MM.1S (cell line): ENCODE measurements at regions not wholly inside any gene's neighbourhood (a gene's known extent, or its start where the extent isn't known, plus 50 kb on each side); places are given as distances from the start of the nearest gene placed in this dataset.

Experiments used
- DNase-seq: peaks from one replicate; pipeline ENCODE4 v3.0.0-alpha.2; 2015
- H2AFZ ChIP-seq: fragments of 300-600 bp; sonication (generic); 2 replicates; pipeline ENCODE4 v1.6.0; 2016; ENCODE audit warnings: antibody characterized with exemption, low read length
- H3F3A ChIP-seq: fragments of 300-600 bp; sonication (generic); 2 replicates; pipeline ENCODE4 v1.6.1; 2016; ENCODE audit warnings: mild to moderate bottlenecking, antibody characterized with exemption, low read length, moderate library complexity, mixed read lengths; ENCODE audit not compliant: insufficient read depth
- H3K27ac ChIP-seq: fragments of 300-600 bp; sonication (generic); 2 replicates; pipeline ENCODE4 v1.5.1; 2016; ENCODE audit warnings: mild to moderate bottlenecking, low read length
- H3K27me3 ChIP-seq: fragments of 300-600 bp; sonication (generic); replicated peaks from 2 replicates; pipeline ENCODE4 v1.6.0; 2016; ENCODE audit warnings: low read length; ENCODE audit not compliant: insufficient read depth
- H3K36me3 ChIP-seq: fragments of 300-600 bp; sonication (generic); replicated peaks from 2 replicates; pipeline ENCODE4 v1.6.1; 2016; ENCODE audit warnings: mild to moderate bottlenecking, low read length, mixed read lengths; ENCODE audit not compliant: insufficient read depth
- H3K4me1 ChIP-seq: fragments of 300-600 bp; sonication (generic); 2 replicates; pipeline ENCODE4 v1.6.1; 2016; ENCODE audit warnings: low read length, mixed read lengths
- H3K4me2 ChIP-seq: fragments of 300-600 bp; sonication (generic); 2 replicates; pipeline ENCODE4 v1.6.0; 2016; ENCODE audit warnings: low read depth, low read length
- H3K4me3 ChIP-seq: fragments of 300-600 bp; sonication (generic); 2 replicates; pipeline ENCODE4 v1.5.1; 2016; ENCODE audit warnings: low read length, mixed read lengths
- H3K79me2 ChIP-seq: fragments of 300-600 bp; sonication (generic); 2 replicates; pipeline ENCODE4 v1.6.1; 2016; ENCODE audit warnings: mixed run types, low read length, mixed read lengths
- H3K9ac ChIP-seq: fragments of 300-600 bp; sonication (generic); 2 replicates; pipeline ENCODE4 v1.6.1; 2016; ENCODE audit warnings: low read length, mixed read lengths
- H3K9me2 ChIP-seq: fragments of 300-600 bp; sonication (generic); replicated peaks from 2 replicates; pipeline ENCODE4 v1.6.1; 2016; ENCODE audit warnings: mild to moderate bottlenecking, low read length, mixed read lengths; ENCODE audit not compliant: insufficient read depth
- H3K9me3 ChIP-seq: fragments of 300-600 bp; sonication (generic); replicated peaks from 2 replicates; pipeline ENCODE4 v1.6.1; 2016; ENCODE audit warnings: mild to moderate bottlenecking, low read length, mixed read lengths; ENCODE audit not compliant: insufficient read depth
- H4K20me1 ChIP-seq: fragments of 300-600 bp; sonication (generic); 2 replicates; pipeline ENCODE4 v1.6.1; 2016; ENCODE audit warnings: mild to moderate bottlenecking, low read length, moderate library complexity, mixed read lengths; ENCODE audit not compliant: insufficient read depth
- EZH2 ChIP-seq: fragments of 300-600 bp; sonication (generic); optimal IDR thresholded peaks from 2 replicates; pipeline ENCODE3; 2017; ENCODE audit warnings: low read depth, mild to moderate bottlenecking, antibody characterized with exemption, low read length, mixed read lengths
- EZH2phosphoT487 ChIP-seq: fragments of 300-600 bp; sonication (generic); IDR thresholded peaks from 2 replicates; pipeline ENCODE4 v1.6.1; 2018; ENCODE audit warnings: antibody characterized with exemption, low read length
- TF ChIP-seq, protein P1 (sequence below): fragments of 300-600 bp; sonication (generic); IDR thresholded peaks from 2 replicates; pipeline ENCODE4 v1.5.1; 2016; ENCODE audit warnings: antibody characterized with exemption, low read length, mixed read lengths

DNA sequence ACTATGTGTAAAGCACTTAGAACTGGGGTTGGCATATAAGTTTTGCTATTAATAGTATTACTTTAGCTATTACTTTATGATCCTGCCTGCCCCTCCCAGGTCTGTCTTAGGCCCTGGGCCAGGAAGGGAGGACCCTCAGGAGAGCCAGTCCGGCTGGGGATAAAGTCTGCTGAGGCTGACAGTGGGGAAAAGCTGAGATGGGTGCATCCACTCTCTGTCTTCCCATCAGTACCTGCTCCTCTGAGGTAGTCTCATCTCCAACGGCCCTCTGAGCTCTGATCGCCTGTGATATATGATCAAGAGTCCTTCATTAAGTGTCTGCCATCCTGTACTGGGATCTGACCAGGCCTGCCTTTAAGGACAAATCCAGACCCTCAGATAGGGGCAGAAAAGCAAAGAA, 156.5 kb upstream of the PJA1 start:
- H3K27ac ChIP-seq: no peak overlapping the region
- H2AFZ ChIP-seq: no peak overlapping the region
- DNase-seq: no peak
- TF ChIP-seq EZH2phosphoT487 (no peak), EZH2 (no peak)
- TF ChIP-seq, protein P1, sequence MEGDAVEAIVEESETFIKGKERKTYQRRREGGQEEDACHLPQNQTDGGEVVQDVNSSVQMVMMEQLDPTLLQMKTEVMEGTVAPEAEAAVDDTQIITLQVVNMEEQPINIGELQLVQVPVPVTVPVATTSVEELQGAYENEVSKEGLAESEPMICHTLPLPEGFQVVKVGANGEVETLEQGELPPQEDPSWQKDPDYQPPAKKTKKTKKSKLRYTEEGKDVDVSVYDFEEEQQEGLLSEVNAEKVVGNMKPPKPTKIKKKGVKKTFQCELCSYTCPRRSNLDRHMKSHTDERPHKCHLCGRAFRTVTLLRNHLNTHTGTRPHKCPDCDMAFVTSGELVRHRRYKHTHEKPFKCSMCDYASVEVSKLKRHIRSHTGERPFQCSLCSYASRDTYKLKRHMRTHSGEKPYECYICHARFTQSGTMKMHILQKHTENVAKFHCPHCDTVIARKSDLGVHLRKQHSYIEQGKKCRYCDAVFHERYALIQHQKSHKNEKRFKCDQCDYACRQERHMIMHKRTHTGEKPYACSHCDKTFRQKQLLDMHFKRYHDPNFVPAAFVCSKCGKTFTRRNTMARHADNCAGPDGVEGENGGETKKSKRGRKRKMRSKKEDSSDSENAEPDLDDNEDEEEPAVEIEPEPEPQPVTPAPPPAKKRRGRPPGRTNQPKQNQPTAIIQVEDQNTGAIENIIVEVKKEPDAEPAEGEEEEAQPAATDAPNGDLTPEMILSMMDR: no peak
- no peaks in the 10 kb centered on the region for H3K4me1 ChIP-seq
- H3K36me3 ChIP-seq: no peaks in the 10 kb centered on the region
- H3K4me2 ChIP-seq: no peak overlapping the region
- no peaks in the 10 kb centered on the region for H3K9me3 ChIP-seq
- H3K4me3 ChIP-seq: no peak overlapping the region
- no peaks in the 10 kb centered on the region for H3F3A ChIP-seq
- no peaks in the 10 kb centered on the region for H3K9me2 ChIP-seq
- H3K27me3 ChIP-seq: no peaks in the 10 kb centered on the region
- no peak overlapping the region for H3K9ac ChIP-seq
- H3K79me2 ChIP-seq: no peaks in the 10 kb centered on the region
- no peaks in the 10 kb centered on the region for H4K20me1 ChIP-seq

DNA sequence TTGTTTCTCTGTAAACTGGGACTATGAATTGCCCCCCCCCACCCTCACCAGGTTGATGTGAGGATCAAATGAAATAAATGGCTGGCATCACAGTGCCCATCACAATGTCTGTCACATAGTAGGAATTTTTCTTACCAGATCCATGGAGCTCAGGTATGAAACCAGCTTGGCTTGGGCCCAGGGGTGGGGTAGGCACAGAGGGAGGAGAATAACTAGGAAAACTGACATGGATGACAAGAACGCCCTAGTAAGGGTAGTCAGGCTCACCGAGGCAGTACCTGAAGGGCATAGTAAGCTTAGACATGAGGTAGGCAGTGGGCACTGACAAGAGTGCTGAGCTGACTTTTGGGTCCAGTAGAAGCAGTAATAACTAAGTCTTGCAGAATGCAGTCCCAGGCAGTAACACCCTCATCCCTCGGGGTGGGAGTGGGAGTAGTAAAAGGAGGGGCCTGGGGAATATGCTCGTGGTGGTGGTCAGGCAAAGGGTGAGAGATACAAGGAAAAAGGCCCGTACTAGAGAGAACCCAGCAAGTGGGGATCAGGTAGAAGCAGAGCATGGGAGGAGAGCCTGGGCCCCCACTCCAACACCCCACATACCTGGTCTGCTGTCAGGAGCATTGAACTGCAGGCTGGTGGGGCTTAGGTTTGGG, 155.9 kb upstream of the PJA1 start:
- TF ChIP-seq EZH2phosphoT487: no peak
- no peak for TF ChIP-seq EZH2
- Histone ChIP-seq H3F3A (no peaks in the 10 kb centered on the region), H3K4me2 (no peak overlapping the region), H3K36me3 (no peaks in the 10 kb centered on the region), H3K9me2 (no peaks in the 10 kb centered on the region), H3K27me3 (no peaks in the 10 kb centered on the region), H3K4me1 (no peaks in the 10 kb centered on the region), H4K20me1 (no peaks in the 10 kb centered on the region), H3K9ac (no peak overlapping the region), H3K27ac (no peak overlapping the region), H3K9me3 (no peaks in the 10 kb centered on the region), H2AFZ (no peak overlapping the region), H3K79me2 (no peaks in the 10 kb centered on the region), H3K4me3 (no peak overlapping the region)
- DNase-seq: no peak

DNA sequence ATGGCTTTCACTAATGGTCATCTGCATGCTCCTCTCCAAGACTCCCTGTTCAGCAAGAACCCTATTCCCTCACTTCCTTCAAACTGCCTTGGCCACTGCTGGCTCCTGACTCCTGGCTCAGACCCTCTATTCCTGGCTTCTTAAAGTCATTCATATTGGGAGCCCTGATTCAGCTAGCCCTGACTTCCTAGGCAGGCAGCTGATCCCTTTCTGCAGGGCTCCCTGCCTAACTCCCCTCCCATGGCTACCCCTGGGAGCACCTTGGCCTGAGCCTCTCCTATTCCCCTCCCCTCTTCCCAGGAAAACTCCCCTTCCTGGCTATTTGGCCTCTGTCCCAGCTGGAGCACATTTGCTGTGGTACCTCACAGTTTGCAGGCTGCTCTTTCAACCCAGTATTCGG, 154.9 kb upstream of the PJA1 start:
- Histone ChIP-seq H4K20me1 (no peaks in the 10 kb centered on the region), H3K27me3 (no peaks in the 10 kb centered on the region), H3K79me2 (no peaks in the 10 kb centered on the region), H2AFZ (no peak overlapping the region), H3F3A (no peaks in the 10 kb centered on the region), H3K9me2 (no peaks in the 10 kb centered on the region), H3K4me3 (no peak overlapping the region), H3K4me1 (no peaks in the 10 kb centered on the region), H3K9me3 (no peaks in the 10 kb centered on the region), H3K36me3 (no peaks in the 10 kb centered on the region), H3K9ac (no peak overlapping the region), H3K27ac (no peak overlapping the region), H3K4me2 (no peak overlapping the region)
- DNase-seq: no peak
- TF ChIP-seq EZH2 (no peak), EZH2phosphoT487 (no peak)
- TF ChIP-seq, protein P1: no peak

DNA sequence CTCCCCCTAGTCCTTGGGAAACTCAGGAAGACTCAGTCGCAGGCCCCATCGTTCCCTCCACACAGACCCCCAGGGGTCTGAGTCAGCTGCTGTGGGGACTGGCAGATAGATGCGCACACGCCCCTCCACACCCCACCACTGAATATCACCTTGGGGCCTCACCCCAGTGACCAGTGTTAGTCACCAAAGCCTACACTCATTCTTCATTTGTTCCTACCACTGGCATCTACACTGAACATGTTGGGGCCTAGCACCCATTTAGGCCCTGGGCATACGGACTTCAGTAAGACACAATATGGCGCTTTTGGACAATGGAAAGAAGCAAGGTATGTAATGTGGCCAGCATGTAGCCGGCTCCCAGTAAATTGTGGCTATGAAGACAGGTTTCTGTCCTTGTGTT, 154.1 kb upstream of the PJA1 start:
- Histone ChIP-seq H3K9me3 (no peaks in the 10 kb centered on the region), H3K27me3 (no peaks in the 10 kb centered on the region), H4K20me1 (no peaks in the 10 kb centered on the region), H3K79me2 (no peaks in the 10 kb centered on the region), H3K9ac (no peak overlapping the region), H2AFZ (no peak overlapping the region), H3K27ac (no peak overlapping the region), H3K4me2 (no peak overlapping the region), H3K36me3 (no peaks in the 10 kb centered on the region), H3K4me1 (no peaks in the 10 kb centered on the region), H3K9me2 (no peaks in the 10 kb centered on the region), H3F3A (no peaks in the 10 kb centered on the region), H3K4me3 (no peak overlapping the region)
- DNase-seq: no peak
- no peak for TF ChIP-seq EZH2
- TF ChIP-seq, protein P1: no peak
- no peak for TF ChIP-seq EZH2phosphoT487
